Ishikawa (cell line): ENCODE measurements at regions not wholly inside any gene's neighbourhood (a gene's known extent, or its start where the extent isn't known, plus 50 kb on each side); places are given as distances from the start of the nearest gene placed in this dataset.

Experiments
- CREB1 ChIP-seq: IDR thresholded peaks from 2 replicates; pipeline ENCODE4 v1.6.1; 2012; ENCODE audit warnings: low read depth
- EP300 ChIP-seq: IDR thresholded peaks from 2 replicates; pipeline ENCODE4 v1.6.1; 2012; ENCODE audit warnings: borderline replicate concordance
- FOXM1 ChIP-seq: IDR thresholded peaks from 2 replicates; pipeline ENCODE4 v1.6.1; 2012; ENCODE audit warnings: low read depth, borderline replicate concordance
- TAF1 ChIP-seq: IDR thresholded peaks from 2 replicates; pipeline ENCODE4 v1.6.1; 2012; ENCODE audit warnings: low read depth, mild to moderate bottlenecking
- TCF12 ChIP-seq: IDR thresholded peaks from 2 replicates; pipeline ENCODE4 v1.6.1; 2012; ENCODE audit warnings: low read depth
- TEAD4 ChIP-seq: IDR thresholded peaks from 2 replicates; pipeline ENCODE4 v1.6.1; 2012

GRCh38 chr12:45582986-45583659, 146.4 kb upstream of the ARID2 start:
- TF ChIP-seq FOXM1 (no peak), EP300 (no peak), TCF12 (no peak), TEAD4 (no peak), CREB1 (no peak), TAF1 (no peak)
